Suprapubic skin (tissue), 3 donors: ENCODE measurements at regions not wholly inside any gene's neighbourhood (a gene's known extent, or its start where the extent isn't known, plus 50 kb on each side); places are given as distances from the start of the nearest gene placed in this dataset.

Experiments
- CTCF ChIP-seq, 2 donors: fragments of 200-600 bp in 1 of 2; fragments of 450-650 bp in 1 of 2; sonication (generic) in 1 of 2; IDR thresholded peaks; one replicate each; pipeline ENCODE4 v1.5.1; 2016 to 2019; ENCODE audit warnings: antibody characterized with exemption in 2 of 2, mild to moderate bottlenecking in 1 of 2, moderate library complexity in 1 of 2
- POLR2A ChIP-seq, 2 donors: fragments of 450-650 bp; IDR thresholded peaks; one replicate each; pipeline ENCODE4 v1.6.1; 2017; ENCODE audit warnings: antibody characterized with exemption in 2 of 2, mild to moderate bottlenecking in 2 of 2, moderate library complexity in 2 of 2

- TF ChIP-seq CTCF (IDR thresholded peaks at IDR 0.05) (no peak), POLR2A (IDR thresholded peaks at IDR 0.05) (no peak)
These were observed 54.3 kb upstream of the PTPDC1 start for GRCh38 chr9:94029932-94030317.
